ENCODE measurements at regions not wholly inside any gene's neighbourhood (a gene's known extent, or its start where the extent isn't known, plus 50 kb on each side); places are given as distances from the start of the nearest gene placed in this dataset.

DNA sequence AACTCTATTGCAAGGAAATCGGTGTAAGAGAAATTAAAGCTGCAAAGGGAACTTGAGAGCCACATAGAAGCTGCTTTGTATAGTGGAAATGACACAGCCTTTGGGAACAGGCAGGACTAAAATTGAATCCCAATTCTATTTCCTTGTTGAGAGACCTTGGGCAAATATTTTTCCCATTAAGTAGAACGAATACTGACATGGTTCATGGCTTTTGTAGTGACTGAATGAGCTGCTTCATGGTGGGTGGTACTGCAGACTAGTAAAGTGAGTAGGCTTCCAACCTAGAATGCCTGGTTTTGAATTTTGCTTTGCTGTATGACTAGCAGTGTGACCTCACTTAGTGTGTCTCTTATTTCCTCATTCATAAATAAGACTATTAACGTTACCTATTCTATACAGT lies 182.2 kb upstream of the KCNIP4 start:
- TF ChIP-seq, protein P1, sequence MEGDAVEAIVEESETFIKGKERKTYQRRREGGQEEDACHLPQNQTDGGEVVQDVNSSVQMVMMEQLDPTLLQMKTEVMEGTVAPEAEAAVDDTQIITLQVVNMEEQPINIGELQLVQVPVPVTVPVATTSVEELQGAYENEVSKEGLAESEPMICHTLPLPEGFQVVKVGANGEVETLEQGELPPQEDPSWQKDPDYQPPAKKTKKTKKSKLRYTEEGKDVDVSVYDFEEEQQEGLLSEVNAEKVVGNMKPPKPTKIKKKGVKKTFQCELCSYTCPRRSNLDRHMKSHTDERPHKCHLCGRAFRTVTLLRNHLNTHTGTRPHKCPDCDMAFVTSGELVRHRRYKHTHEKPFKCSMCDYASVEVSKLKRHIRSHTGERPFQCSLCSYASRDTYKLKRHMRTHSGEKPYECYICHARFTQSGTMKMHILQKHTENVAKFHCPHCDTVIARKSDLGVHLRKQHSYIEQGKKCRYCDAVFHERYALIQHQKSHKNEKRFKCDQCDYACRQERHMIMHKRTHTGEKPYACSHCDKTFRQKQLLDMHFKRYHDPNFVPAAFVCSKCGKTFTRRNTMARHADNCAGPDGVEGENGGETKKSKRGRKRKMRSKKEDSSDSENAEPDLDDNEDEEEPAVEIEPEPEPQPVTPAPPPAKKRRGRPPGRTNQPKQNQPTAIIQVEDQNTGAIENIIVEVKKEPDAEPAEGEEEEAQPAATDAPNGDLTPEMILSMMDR (IDR thresholded peaks at IDR 0.05), result no peak

GRCh38 chr4:22129454-22130029 lies 181.0 kb upstream of the KCNIP4 start:
- TF ChIP-seq, protein P1 (IDR thresholded peaks at IDR 0.05), result no peak
- ATAC-seq (ENCODE audit: low FRiP score), result no peak
- DNase-seq (ENCODE audit: low spot score), result no peak

More for the DNA sequence above, 182.2 kb upstream of the KCNIP4 start:
- ATAC-seq (ENCODE audit: low FRiP score), result no peak
- no peak for DNase-seq (ENCODE audit: low spot score)

- DNase-seq (ENCODE audit: low spot score) (no peak), ATAC-seq (ENCODE audit: low FRiP score) (no peak)
- TF ChIP-seq, protein P1 (IDR thresholded peaks at IDR 0.05), result no peak
Observed at GRCh38 chr4:22122062-22122461, 173.5 kb upstream of the KCNIP4 start.

GRCh38 chr4:22115262-22115661 lies 166.7 kb upstream of the KCNIP4 start:
- ATAC-seq (ENCODE audit: low FRiP score) (no peak), DNase-seq (ENCODE audit: low spot score) (no peak)
- TF ChIP-seq, protein P1 (IDR thresholded peaks at IDR 0.05), result no peak

- TF ChIP-seq, protein P1 (IDR thresholded peaks at IDR 0.05), result no peak
- ATAC-seq (ENCODE audit: low FRiP score) (no peak), DNase-seq (ENCODE audit: low spot score) (no peak)
Observed at GRCh38 chr4:22103768-22104167, 155.2 kb upstream of the KCNIP4 start.

GRCh38 chr4:22099896-22100295 lies 151.3 kb upstream of the KCNIP4 start:
- TF ChIP-seq, protein P1 (IDR thresholded peaks at IDR 0.05), result no peak
- ATAC-seq (ENCODE audit: low FRiP score) (no peak), DNase-seq (ENCODE audit: low spot score) (no peak)

GRCh38 chr4:22097596-22097995 lies 149.0 kb upstream of the KCNIP4 start:
- DNase-seq (ENCODE audit: low spot score) (no peak), ATAC-seq (ENCODE audit: low FRiP score) (no peak)
- TF ChIP-seq, protein P1 (IDR thresholded peaks at IDR 0.05), result no peak

All from omental fat pad (tissue), 3 donors.